ENCODE measurements at regions not wholly inside any gene's neighbourhood (a gene's known extent, or its start where the extent isn't known, plus 50 kb on each side); places are given as distances from the start of the nearest gene placed in this dataset.

- no peak for DNase-seq
These were observed 1351.1 kb downstream of the TMEM121 start for GRCh38 chr14:106877517-106877916.

- DNase-seq, result no peak
These were observed 1352.9 kb downstream of the TMEM121 start for GRCh38 chr14:106879241-106879640.

- no peak for DNase-seq
These were observed 1356.9 kb downstream of the TMEM121 start for GRCh38 chr14:106883218-106883692.

Measured in NCI-H1436 treated with DMSO at 0.1 percent for 48 hours (cell line).